Right ventricle myocardium superior (tissue), 1 donor: ENCODE measurements at regions not wholly inside any gene's neighbourhood (a gene's known extent, or its start where the extent isn't known, plus 50 kb on each side); places are given as distances from the start of the nearest gene placed in this dataset.
"Not testable (repeated sequence)": the region's sequence is repeated elsewhere in the genome, so short reads cannot be mapped to it uniquely, and the experiment has no call there.

Experiments
- ATAC-seq: fragments of 200-7000 bp; cut with Tn5 transposase; one replicate; pipeline ENCODE4 v1.9.1; 2020; ENCODE audit warnings: mild to moderate bottlenecking; ENCODE audit not compliant: poor library complexity
- DNase-seq: peaks from one replicate; pipeline ENCODE4 v3.0.0-alpha.2; 2020
- intact Hi-C: fragments of 100-400 bp; cut with DNase I; formaldehyde crosslinking; loops from one replicate; pipeline ENCODE4 v1.11.2; 2022
- donor health status: DM: no; HTN: yes; CAD: no; lungs with severe emphysema.

GRCh38 chr2:39897273-39897672 lies 118.2 kb upstream of the THUMPD2 start:
- DNase-seq (no peak), ATAC-seq (no peak)
- intact Hi-C loops = no loop called here

DNA sequence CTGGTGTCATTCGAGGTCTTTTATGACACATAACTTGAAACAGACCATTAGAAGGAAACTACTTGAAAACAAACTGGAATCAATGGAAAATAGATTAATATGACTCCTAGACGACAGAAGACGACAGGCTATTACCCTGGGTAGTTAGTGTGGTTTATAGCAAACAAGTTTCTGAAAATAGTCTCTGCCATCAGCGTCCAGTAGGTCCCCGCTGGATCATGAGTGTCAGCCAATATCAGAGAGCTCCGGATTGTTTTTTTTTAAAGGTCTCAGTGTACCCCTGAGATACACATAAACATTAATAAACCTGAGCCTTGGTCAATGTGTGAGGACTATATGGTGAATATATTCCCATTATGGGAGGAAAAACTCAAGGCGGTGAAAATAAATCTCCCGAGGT lies 115.0 kb upstream of the THUMPD2 start:
- DNase-seq (no peak), ATAC-seq (no peak)
- intact Hi-C loops = no loop called here

DNA sequence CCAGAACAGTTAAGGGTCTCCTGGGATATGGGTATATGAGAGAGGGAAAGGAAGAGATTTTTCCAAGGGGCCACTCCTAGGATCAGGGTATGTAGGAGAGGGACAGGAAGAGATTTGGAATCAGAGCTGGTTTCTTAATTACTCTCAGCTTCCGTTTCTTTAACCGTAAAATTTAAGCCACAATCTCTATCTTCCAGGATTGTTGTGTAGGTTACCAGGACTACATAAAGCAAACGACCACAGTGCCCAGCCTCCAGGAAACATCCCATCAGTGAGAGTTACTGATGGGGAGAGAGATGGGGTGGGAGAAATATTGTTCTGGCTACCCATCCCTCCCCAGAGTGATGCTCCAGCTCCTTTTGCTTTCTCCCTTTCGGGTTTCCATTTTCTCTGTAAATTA lies 114.6 kb upstream of the THUMPD2 start:
- intact Hi-C loops = no loop called here
- DNase-seq (no peak), ATAC-seq (no peak)

DNA sequence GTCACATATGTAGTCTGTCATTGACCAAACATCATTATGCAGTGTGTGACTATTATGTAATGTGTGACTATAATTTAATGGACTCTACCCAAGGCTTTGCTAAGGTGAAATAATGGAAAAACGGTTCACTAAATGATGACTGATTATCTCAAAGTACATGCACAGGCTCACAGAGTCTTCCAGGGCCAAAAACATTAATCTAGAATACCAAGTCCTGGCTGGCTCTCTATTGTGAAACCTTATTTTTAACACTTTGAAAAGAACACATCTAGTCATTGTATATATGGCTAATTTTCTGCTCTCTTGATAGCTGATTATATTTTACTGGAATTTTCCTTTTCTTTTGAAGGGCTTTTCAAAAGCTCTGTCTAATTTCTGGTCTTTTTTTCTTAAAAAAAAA lies 102.9 kb upstream of the THUMPD2 start:
- DNase-seq (no peak), ATAC-seq (no peak)
- intact Hi-C loops = no loop called here

- DNase-seq (no peak), ATAC-seq (no peak)
- intact Hi-C loops = no loop called here
These were observed 102.4 kb upstream of the THUMPD2 start for GRCh38 chr2:39881494-39881893.

DNA sequence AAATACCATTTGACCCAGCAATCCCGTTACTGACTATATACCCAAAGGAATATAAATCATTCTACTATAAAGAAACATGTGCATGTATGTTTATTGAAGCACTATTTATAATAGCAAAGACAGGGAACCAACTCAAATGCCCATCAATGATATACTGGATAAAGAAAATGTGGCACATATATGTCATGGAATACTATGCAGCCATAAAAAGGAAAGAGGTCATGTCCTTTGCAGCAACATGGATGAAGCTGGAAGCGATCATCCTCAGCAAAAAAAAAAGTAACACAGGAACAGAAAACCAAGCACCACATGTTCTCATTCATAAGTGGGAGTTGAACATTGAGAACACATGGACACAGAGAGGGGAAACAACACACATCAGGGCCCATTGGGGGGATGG lies 99.9 kb upstream of the THUMPD2 start:
- intact Hi-C loops, DNase-seq, ATAC-seq: not testable (repeated sequence)

DNA sequence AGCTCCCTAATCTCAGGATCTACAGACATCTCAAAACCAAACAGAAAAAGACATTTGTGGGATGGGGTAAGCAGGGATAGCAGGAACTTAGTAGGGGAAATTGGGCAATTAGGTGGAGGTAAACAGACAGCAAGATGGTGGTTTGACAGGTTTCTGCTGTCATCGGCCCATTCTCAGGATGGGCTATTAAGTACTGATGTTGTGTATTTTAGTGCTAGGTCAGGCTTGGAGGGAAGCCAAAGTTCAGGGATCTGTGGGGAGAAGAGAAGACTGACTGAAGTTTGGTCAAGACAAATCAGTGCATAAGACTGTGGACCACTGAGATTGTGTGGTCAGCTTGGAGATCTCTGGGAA lies 96.8 kb upstream of the THUMPD2 start:
- intact Hi-C loops = no loop called here
- ATAC-seq (peak; percentile 30), DNase-seq (no peak)

GRCh38 chr2:39875182-39875913 lies 96.3 kb upstream of the THUMPD2 start:
- peak; percentile 51 for DNase-seq

GRCh38 chr2:39874236-39874635 lies 95.2 kb upstream of the THUMPD2 start:
- ATAC-seq = no peak
- no peak for DNase-seq
- intact Hi-C loops = no loop called here

More at GRCh38 chr2:39875182-39875913, 96.3 kb upstream of the THUMPD2 start:
- peak; percentile 91 for ATAC-seq
- intact Hi-C loops = no loop called here

DNA sequence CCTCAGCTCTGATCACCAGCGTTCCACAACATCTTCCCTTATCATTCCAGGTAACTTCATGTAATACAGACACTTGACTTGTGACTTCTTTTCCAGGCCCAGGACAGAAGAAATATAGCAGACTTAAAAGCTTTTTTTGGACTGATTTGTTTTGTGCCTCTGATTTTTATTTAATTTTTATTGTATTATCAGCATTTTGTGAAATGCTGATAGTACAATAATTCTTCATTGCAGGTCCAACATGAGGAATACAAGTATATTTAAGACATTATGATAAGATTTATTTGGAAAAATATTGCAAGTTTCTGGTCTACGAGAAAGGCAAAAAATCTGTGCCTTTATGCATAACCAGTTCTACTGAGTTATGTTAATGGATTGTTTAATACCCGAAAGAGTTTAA lies 94.5 kb upstream of the THUMPD2 start:
- ATAC-seq = no peak
- no peak for DNase-seq
- intact Hi-C loops = no loop called here

GRCh38 chr2:39872748-39873147 lies 93.7 kb upstream of the THUMPD2 start:
- DNase-seq (no peak), ATAC-seq (no peak)
- intact Hi-C loops = no loop called here

DNA sequence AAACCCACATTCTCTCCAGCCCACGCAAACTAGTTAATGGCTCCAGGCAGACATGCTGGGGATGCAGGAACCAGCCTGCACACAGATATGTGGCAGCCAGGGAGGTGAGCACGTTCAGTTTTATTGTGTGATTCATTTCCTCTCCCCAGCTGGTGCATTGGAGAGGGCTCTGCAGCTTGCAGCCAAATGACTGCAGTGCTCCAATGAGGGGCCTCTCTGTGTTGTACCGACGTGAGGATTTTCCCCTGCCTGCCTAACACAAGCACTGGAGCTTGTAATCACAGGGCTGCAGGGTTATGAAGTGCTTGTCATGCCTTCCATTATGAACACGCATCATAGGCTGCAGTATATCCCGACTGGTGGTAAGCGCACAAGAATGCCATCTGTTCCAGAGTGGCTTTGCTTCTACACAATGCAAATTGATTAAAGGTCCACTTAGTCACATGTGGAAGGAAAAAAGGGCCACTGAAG lies 92.3 kb upstream of the THUMPD2 start:
- ATAC-seq (no peak), DNase-seq (no peak)
- intact Hi-C loops = no loop called here

DNA sequence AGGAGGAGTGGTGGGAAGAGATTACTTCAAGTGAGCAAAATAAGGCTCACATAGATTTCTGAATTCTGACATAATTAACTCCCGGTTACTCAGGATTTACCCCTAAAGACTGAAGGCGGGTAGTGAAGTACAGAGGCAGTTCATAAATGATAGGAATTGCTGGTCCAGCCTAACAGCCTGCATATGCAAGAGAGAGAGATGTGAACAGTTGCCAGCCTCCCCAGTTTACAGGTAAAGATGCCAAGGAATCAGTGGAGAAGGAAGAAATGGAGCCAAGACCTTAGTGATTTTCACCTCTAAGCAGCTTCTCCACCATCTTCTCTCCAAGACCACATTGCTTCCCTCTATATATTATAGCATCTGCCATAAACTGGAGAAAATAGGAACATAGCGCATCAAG lies 91.8 kb upstream of the THUMPD2 start:
- DNase-seq = no peak
- ATAC-seq = no peak
- intact Hi-C loops = no loop called here

DNA sequence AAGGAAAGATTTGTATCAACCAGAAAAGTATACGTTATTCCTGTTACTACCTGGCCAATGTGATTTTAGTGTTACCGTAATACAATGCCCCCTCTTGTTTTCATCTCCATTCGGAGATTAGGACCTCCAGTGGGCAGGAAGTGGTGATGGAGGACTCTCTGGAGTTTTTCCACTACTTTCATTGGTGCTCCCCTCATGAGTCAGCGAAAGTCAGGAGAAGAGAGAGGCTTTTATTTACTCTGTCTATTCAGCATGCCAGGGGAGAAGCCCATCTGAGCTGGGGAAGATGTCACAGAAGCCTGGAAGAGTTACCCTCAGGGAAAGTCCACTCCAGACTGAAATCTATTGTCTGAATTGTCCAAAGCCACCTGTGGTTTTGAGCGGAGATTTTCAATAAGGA lies 88.2 kb upstream of the THUMPD2 start:
- DNase-seq = no peak
- intact Hi-C loops = no loop called here
- ATAC-seq = no peak

DNA sequence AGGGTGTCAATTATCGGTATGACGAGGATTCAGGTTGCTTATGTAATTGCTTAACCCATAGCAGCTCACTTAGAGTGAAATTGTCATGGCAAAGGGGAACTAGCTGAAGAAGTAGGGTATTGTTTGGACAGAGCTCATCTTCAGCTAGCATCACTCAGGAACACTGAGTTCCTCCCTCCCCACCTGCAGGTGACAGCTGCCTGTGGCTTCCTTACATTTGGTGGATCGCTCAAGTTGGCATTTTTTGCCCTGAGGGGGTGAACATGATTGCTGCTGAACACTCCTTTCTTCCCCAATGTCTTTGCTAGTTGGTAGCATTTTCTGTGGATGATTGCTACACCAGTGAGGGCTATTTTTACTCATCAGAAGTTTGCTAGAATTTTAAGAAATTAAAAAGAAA lies 86.7 kb upstream of the THUMPD2 start:
- no peak for ATAC-seq
- intact Hi-C loops = no loop called here
- no peak for DNase-seq

GRCh38 chr2:39863672-39864071 lies 84.6 kb upstream of the THUMPD2 start:
- ATAC-seq, DNase-seq, intact Hi-C loops: not testable (repeated sequence)

GRCh38 chr2:39860538-39860937 lies 81.5 kb upstream of the THUMPD2 start:
- DNase-seq = no peak
- ATAC-seq = no peak
- intact Hi-C loops = no loop called here

DNA sequence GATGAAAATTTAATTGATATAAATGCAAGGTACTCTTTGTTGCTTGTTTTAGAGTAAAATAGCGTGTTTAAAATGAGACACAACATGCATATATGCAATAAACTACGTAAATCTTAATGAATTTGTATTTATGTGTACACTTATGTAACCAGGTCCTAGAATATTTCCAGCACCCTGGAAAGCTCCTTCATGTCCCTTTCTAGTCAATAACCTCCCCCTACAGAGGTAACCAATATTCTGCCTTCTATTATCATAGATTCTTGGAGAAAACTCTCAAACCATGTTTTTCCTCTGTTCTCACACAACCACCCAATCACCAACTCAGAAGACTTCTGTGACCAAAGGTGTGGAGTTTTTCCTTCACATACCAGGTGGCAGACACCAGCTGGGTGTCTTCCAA lies 79.6 kb upstream of the THUMPD2 start:
- ATAC-seq (no peak), DNase-seq (no peak)
- intact Hi-C loops = no loop called here

DNA sequence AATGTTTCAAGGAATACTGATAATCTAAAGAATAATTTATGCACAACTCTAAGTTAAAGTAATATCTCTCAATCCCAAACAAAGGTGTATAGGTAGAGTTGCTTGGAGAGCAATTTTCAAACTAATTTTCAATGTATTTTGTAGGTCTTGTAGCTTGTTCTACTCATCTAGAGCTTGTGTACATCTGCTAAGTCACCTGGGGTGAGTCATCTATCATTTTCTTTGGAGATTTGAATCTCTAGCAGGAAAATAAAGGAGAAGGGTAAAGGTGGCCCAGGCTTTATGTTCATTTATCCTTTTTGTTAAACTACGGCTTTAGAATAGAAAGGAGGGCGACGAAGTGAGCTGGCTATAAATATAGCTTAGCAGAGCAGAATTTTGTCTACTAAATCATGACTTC lies 76.8 kb upstream of the THUMPD2 start:
- DNase-seq (no peak), ATAC-seq (no peak)
- intact Hi-C loops = no loop called here

DNA sequence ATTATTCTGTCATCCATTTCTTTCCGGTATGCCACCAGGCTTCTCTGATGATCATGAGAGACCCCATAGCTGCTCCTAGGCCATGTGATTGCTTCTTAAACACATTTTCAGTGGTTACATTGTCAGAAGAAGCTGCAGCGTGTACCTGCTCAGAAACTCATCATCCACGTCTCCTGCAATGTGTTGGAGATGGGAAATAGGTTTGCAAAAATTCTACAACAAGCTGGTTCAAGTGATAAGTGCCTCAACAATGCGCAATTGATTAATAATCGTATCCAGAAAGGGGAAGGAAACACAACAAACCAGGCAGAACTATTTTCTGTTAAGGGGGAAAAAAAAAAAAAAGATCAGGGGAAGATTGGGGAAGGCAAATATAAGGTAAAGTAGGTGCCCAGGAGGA lies 75.7 kb upstream of the THUMPD2 start:
- intact Hi-C loops = no loop called here
- ATAC-seq (no peak), DNase-seq (no peak)

DNA sequence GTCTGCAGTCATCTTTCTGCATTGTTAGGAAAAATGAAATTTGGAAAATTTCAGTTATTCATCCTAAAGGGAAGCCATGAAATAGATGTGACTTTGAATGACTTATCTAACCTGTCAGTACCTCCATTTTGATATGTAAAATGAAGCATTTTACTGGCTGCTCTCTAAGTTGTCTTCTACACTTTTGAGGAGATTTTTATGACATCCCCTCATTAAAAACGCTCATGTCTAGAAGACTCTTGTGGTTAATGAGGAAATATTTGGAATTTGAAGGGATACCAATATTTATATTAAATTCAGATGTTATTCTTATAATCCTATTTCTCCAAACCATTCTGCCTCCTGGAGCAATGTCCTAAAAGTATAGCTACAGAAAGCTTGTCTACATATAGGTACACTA lies 73.8 kb upstream of the THUMPD2 start:
- intact Hi-C loops = no loop called here
- DNase-seq (no peak), ATAC-seq (no peak)
